ENCODE measurements at regions not wholly inside any gene's neighbourhood (a gene's known extent, or its start where the extent isn't known, plus 50 kb on each side); places are given as distances from the start of the nearest gene placed in this dataset.

DNA sequence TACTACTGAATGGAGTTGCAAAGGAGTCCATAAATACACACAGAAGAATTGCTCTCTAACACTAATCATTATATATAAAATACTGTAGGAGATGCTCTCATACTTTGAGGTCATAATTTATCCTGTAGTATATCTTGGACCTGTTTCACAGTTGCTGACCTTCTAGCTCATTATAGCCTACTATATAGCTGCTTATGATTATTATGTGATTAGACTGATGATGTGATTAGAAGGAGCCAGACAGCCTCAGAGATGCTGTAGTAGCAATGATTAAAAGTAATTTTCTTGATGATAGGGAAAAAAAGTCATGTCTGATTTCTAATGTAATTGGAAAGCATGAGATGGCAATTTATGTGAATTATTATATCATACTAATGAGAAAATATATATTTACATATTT, 455.7 kb downstream of the CNTNAP4 start:
- no TSS peak for BruUV-seq (replicated peaks)
- ChIA-PET POLR2A (no interaction called here), CTCF (no interaction called here)
- TF ChIP-seq POLR2AphosphoS5 (IDR thresholded peaks at IDR 0.05; ENCODE audit: low read depth, low read length), result no peak
- TF ChIP-seq REST (IDR thresholded peaks at IDR 0.05; ENCODE audit: insufficient read depth in 1 of 2, low read depth in 2 of 2, low read length in 1 of 2), result no peak
- TF ChIP-seq SIN3A (IDR thresholded peaks at IDR 0.05; ENCODE audit: borderline replicate concordance, insufficient read depth, low read depth, low read length), result no peak
- TF ChIP-seq TCF7L2 (IDR thresholded peaks at IDR 0.05; ENCODE audit: low read depth, low read length), result no peak
- TF ChIP-seq, protein P1, sequence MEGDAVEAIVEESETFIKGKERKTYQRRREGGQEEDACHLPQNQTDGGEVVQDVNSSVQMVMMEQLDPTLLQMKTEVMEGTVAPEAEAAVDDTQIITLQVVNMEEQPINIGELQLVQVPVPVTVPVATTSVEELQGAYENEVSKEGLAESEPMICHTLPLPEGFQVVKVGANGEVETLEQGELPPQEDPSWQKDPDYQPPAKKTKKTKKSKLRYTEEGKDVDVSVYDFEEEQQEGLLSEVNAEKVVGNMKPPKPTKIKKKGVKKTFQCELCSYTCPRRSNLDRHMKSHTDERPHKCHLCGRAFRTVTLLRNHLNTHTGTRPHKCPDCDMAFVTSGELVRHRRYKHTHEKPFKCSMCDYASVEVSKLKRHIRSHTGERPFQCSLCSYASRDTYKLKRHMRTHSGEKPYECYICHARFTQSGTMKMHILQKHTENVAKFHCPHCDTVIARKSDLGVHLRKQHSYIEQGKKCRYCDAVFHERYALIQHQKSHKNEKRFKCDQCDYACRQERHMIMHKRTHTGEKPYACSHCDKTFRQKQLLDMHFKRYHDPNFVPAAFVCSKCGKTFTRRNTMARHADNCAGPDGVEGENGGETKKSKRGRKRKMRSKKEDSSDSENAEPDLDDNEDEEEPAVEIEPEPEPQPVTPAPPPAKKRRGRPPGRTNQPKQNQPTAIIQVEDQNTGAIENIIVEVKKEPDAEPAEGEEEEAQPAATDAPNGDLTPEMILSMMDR (IDR thresholded peaks at IDR 0.05), result no peak
- ATAC-seq (no peak), DNase-seq (ENCODE audit: low read depth, low spot score) (no peak)
- no peaks in the 10 kb centered on the region for H3K9me3 ChIP-seq (ENCODE audit: control insufficient read depth, insufficient read depth, low read depth, low read length)
- H3K27me3 ChIP-seq (ENCODE audit: control insufficient read depth, insufficient read depth, low read length), result no peaks in the 10 kb centered on the region
- intact Hi-C loops (cut with micrococcal nuclease; ENCODE audit: unreplicated experiment) (no loop called here), in situ Hi-C loops (cut with HindIII; ENCODE audit: low pct_unique_long_range_greater_than_20kb, low sequenced_read_pairs) (no loop called here)
- H3K4me1 ChIP-seq (ENCODE audit: control insufficient read depth, insufficient read depth, low read length), result no peaks in the 10 kb centered on the region
- no peaks in the 10 kb centered on the region for H3K36me3 ChIP-seq (ENCODE audit: control insufficient read depth, insufficient read depth, low read length)
- no peak overlapping the region for H3K4me3 ChIP-seq (ENCODE audit: low read depth in 2 of 2, low read length in 2 of 2)
- H3K27ac ChIP-seq (ENCODE audit: low read length), result no peak overlapping the region

DNA sequence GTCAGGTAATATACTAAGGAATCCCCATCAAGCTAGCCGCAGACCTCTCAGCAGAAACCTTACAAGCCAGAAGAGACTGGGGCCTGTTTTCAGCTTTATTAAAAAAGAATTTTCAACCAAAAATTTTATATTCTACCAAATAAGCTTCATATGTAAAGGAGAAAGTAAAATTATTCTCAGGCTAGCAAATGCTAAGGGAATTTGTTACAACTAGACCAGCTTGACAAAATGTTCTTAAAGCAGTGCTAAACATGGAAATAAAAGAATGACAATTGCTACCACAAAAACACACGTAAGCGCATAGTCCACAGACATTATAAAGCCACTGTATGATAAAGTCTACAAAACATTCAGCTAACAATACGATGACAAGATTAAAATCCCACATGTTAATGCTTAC, 449.4 kb upstream of the MON1B start:
- intact Hi-C loops (cut with micrococcal nuclease; ENCODE audit: unreplicated experiment), result no loop called here
- Histone ChIP-seq H3K4me3 (ENCODE audit: low read depth in 2 of 2, low read length in 2 of 2) (no peak overlapping the region), H3K36me3 (ENCODE audit: control insufficient read depth, insufficient read depth, low read length) (no peaks in the 10 kb centered on the region), H3K9me3 (ENCODE audit: control insufficient read depth, insufficient read depth, low read depth, low read length) (no peaks in the 10 kb centered on the region), H3K27ac (ENCODE audit: low read length) (no peak overlapping the region), H3K4me1 (ENCODE audit: control insufficient read depth, insufficient read depth, low read length) (no peaks in the 10 kb centered on the region), H3K27me3 (ENCODE audit: control insufficient read depth, insufficient read depth, low read length) (no peaks in the 10 kb centered on the region)
- DNase-seq (ENCODE audit: low read depth, low spot score), result no peak
- TF ChIP-seq REST (IDR thresholded peaks at IDR 0.05; ENCODE audit: insufficient read depth in 1 of 2, low read depth in 2 of 2, low read length in 1 of 2), result no peak
- TF ChIP-seq, protein P1 (IDR thresholded peaks at IDR 0.05), result no peak
- no peak for TF ChIP-seq SIN3A (IDR thresholded peaks at IDR 0.05; ENCODE audit: borderline replicate concordance, insufficient read depth, low read depth, low read length)
- TF ChIP-seq TCF7L2 (IDR thresholded peaks at IDR 0.05; ENCODE audit: low read depth, low read length), result no peak
- no peak for TF ChIP-seq POLR2AphosphoS5 (IDR thresholded peaks at IDR 0.05; ENCODE audit: low read depth, low read length)
- ChIA-PET POLR2A (no interaction called here), CTCF (no interaction called here)
- BruUV-seq (replicated peaks), result no TSS peak
- ATAC-seq, result no peak
- in situ Hi-C loops (cut with HindIII; ENCODE audit: low pct_unique_long_range_greater_than_20kb, low sequenced_read_pairs), result no loop called here
